Left cardiac atrium (tissue), 4 donors: ENCODE measurements at regions not wholly inside any gene's neighbourhood (a gene's known extent, or its start where the extent isn't known, plus 50 kb on each side); places are given as distances from the start of the nearest gene placed in this dataset.

Source experiments
- ATAC-seq, 2 donors: fragments of 200-7000 bp; cut with Tn5 transposase; one replicate each; pipeline ENCODE4 v1.9.1; 2020; ENCODE audit warnings: mild to moderate bottlenecking in 2 of 2, moderate library complexity in 2 of 2
- DNase-seq: peaks from one replicate; pipeline ENCODE4 v3.0.0-alpha.2; 2020
- intact Hi-C, 2 donors: fragments of 100-400 bp; cut with DNase I; formaldehyde crosslinking; loops; one replicate each; pipeline versions ENCODE4 v1.14.1 to v1.15.1; 2022 to 2023
- donor health status: DM: no; HTN: yes; CAD: no.
- donor health status: DM: no; HTN: yes; CAD: no; lungs with severe emphysema.
- donor health status: DM: yes; HTN: yes; CAD: no.
- donor health status: Dilated cardiomyopathy.

DNA sequence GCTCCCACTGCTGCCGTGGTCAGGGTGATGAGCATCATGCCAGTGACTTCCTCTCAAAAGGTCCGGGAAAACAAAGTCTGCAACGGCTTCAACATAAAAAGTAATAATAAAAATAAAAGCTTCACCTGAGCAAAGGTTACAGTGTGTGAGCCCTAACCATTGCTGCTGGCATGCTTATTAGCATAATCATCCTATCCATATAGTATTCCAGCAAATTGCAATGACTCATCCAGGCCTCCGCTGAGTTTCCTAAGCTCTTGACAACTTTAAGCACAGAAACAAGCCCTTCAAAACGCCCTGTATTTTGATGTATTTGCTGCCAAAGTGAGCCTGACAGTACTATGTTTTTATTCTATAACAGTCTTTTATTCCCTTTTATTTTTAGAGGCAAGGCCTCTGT lies 100.5 kb downstream of the AASDH start:
- intact Hi-C loops, result no loop called here
- no peak for DNase-seq
- ATAC-seq, result no peak

GRCh38 chr4:56283375-56283774 lies 103.9 kb downstream of the AASDH start:
- intact Hi-C loops, result no loop called here
- no peak for DNase-seq
- no peak for ATAC-seq

DNA sequence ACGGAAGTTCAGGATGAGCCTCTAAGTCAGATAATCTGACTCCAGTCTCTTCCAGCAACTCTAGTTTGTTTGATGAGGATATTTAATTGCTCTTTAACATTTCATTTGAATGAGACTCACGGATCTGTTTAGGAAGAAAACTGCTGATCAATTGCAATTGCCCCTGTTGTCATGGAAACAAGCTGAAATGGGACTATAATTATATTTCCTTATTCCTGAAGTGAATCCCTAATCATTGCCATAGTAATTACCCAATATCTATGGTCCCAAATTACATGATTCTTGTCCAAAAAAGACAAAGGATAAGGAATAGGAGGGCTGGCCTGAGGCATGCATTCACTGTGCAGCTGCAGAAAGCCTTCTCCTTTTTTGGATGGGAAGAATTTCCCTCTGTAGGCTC lies 105.3 kb downstream of the AASDH start:
- intact Hi-C loops, result no loop called here
- no peak for ATAC-seq
- no peak for DNase-seq

DNA sequence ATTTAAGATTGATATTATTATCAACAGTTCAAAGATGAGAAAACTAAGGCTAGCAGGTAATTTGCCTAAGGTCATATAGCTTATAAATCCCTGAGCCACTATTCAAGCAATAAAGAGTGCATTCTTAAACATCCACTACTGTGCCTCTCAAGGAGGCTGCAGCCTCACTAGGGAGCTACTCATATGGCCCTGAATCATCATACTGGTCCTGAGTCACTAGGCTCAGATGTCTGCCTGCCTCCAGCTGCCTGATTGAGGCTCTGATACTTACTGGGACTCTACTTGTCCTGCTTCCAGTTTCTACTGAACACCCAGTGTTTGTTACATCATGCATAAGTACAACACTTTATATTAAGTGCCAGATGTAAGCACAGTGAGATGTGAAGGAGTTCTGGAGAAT lies 110.7 kb downstream of the AASDH start:
- ATAC-seq (no peak), DNase-seq (no peak)
- intact Hi-C loops, result no loop called here

DNA sequence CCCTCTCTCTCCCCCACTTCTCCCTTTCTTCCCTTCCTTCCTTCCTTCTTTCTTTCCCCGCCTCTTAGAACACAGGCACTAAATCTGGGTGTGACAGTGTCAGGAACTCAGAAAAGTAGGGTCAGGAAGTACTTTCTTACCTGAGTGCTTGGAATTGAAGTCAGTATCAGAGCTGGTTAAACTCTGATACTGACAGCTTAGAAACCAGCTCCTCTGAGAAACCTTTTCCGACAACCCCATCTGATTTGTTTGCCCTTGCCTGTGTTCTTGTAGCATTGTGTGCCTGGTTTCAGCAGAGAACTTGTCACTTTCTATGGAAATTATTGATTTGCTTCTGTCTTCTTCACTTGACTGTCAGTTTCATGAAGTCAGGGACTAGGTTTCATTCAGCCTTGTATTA lies 113.9 kb downstream of the AASDH start:
- intact Hi-C loops, result no loop called here
- ATAC-seq (no peak), DNase-seq (no peak)

DNA sequence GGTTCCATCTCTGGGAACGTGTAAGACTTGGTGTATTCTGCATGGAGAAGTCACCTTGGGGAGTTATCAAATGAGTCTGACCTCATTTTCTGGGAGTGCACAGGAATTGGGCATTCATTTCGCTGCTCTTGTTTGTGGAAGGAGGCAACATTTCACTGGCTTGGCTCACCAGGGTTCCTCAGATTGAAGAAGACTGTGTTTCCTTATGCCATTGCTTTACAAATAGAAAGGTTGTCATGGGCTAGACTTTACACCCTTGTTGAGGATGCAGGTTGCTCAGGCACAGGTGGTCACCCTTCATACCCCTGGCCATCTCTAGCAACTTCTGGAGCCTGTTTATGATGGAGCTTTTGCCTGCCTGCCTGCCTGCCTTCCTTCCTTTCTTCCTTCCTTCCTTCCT lies 114.4 kb downstream of the AASDH start:
- ATAC-seq (no peak), DNase-seq (no peak)
- intact Hi-C loops, result no loop called here

DNA sequence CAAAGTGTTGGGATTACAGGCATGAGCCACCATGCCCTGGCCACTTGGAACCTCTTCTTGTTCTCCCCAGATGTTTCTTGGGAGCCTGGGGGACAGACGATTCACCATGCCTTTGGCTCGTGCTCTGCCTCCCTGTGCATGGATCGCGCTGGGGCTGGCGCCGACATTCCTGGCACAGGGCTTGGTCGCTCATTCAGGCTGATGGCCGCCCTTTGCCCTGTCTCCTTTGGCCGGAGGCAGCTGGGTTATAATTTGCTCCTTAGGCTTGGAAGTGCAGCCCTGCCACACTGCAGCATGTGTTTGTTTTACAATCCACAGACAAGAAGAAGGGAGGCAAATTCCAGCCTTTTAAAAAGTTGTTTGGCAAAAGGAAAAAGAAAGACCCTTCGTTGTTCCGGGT lies 115.3 kb downstream of the AASDH start:
- DNase-seq, result no peak
- ATAC-seq, result no peak
- intact Hi-C loops, result no loop called here

DNA sequence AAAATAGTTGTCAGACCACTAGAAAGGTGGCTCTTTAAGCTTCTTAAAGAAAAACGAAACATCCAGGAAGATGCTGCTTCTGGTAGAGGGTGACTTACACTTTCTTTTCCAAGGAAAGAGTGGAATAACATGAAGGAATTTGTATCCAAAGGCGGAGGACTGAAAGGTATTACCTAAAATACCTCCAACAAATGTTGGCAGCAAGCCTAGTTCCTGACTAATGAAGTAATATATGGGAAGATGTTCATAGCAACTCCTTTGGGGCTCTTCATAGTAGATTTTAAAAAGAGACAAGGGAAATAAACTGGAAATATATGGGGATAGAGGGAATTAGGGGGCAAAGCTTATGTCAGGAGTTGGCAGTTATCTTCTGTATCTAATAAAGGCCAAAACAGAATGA lies 116.2 kb downstream of the AASDH start:
- no peak for DNase-seq
- peak in 1 of 2 donors; percentile 34 for ATAC-seq
- intact Hi-C loops, result no loop called here

GRCh38 chr4:56267558-56267957 lies 119.7 kb downstream of the AASDH start:
- DNase-seq, result no peak
- intact Hi-C loops, result no loop called here
- ATAC-seq, result no peak

DNA sequence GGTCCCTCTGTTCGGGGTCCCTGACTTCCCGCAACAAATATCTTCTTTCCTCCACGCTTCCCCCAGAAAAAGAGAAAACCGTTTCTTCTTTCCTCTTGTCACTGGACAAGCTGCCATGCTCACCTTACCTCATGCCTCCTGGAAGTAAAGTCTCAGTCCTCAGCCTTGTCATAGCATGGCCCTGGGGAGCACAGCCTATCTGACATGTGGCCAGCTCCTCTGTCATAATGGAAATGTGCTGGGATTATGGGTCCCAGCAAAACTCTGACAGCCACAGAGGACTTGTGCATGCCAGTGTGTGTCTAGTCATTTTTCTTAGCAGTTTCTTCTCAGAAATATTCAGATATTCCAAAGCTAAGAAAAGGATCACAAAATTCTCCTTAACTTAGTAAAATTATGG lies 122.4 kb downstream of the AASDH start:
- intact Hi-C loops, result no loop called here
- ATAC-seq (no peak), DNase-seq (no peak)

DNA sequence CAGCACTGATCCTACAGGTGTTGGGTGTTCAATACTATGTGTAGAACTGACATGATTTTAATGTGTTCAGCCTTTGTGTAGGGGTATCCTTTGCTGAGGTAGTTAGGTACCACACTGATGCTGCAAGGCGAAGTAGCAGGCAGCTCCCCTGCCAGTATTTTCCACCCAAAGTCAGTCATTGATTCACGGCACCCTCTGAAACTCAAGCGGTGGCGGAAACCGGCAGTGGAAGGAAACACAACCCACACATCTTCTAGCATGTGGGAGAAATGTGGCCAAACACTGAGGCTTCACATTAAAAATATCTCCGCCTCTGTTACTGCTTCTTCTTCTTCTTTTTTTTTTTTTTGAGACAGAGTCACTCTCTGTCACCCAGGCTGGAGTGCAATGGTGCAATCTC lies 126.3 kb downstream of the AASDH start:
- ATAC-seq, result no peak
- intact Hi-C loops, result no loop called here

GRCh38 chr4:56260320-56260719 lies 127.0 kb downstream of the AASDH start:
- intact Hi-C loops, result no loop called here
- no peak for DNase-seq
- no peak for ATAC-seq

More for the DNA sequence above, 126.3 kb downstream of the AASDH start:
- DNase-seq, result no peak

GRCh38 chr4:56259655-56260054 lies 127.6 kb downstream of the AASDH start:
- intact Hi-C loops, result no loop called here

DNA sequence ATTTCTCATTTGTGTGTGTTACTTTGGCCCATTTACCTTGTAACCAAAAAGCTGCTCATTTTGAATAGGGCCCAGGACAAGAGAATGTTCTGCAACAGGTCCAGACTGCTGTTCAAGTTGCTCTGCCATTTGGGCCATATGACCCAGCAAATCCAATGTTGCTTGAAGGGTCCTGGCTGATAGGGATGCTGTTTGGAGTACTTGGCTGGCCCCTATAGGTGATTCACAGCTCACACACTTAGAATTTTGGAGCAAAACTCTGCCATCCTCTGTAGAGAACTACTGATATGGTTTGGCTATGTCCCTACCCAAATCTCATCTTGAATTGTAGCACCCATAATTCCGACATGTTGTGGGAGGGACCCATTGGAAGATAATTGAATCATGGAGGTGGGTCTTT lies 131.5 kb downstream of the AASDH start:
- DNase-seq (no peak), ATAC-seq (no peak)
- intact Hi-C loops, result no loop called here

More at GRCh38 chr4:56259655-56260054, 127.6 kb downstream of the AASDH start:
- DNase-seq (no peak), ATAC-seq (no peak)

GRCh38 chr4:56253666-56254305 lies 133.5 kb downstream of the AASDH start:
- DNase-seq (no peak), ATAC-seq (no peak)
- intact Hi-C loops, result no loop called here

GRCh38 chr4:56252561-56253152 lies 134.6 kb downstream of the AASDH start:
- intact Hi-C loops, result no loop called here
- ATAC-seq (no peak), DNase-seq (no peak)

DNA sequence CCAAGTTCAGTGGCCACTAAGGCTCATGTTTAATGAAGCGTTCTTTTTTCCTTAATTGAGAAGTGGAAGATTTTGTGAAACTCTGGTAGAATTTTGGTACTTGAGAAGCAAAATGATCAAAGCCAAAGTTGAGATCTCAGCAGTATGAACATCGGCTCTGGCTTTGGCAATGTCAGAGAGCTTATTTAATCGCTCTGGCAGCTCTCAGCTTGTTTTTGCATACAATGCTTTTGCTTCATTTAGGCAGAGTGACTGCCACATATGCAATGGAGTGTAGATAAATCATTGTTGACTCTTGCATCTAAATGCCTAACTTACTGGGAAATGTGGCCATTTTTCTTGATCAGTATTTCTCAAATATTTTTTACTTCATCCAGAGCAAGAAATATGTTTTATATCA lies 135.7 kb downstream of the AASDH start:
- ATAC-seq, result no peak

DNA sequence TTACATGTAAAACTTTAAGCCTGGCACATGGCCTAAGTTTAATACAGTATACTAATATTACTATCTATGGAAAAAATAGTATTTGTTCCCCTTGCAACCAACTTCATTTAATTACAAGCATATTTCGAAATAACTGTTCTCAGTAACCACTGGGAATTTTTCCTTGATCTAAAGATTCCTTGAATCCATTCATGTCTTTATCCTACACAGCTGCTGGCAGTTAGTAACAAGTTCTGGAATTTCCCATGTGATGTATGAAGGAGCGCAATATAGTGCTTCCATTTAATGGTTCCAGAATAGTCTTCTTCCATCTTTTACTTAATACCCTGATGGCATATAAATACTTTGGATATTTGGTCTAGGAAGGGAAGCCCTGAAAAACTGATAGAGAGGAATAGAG lies 136.5 kb downstream of the AASDH start:
- no peak for ATAC-seq
- intact Hi-C loops, result no loop called here

More for the DNA sequence above, 135.7 kb downstream of the AASDH start:
- DNase-seq, result no peak
- intact Hi-C loops, result no loop called here

GRCh38 chr4:56247646-56248045 lies 139.6 kb downstream of the AASDH start:
- DNase-seq (no peak), ATAC-seq (no peak)
- intact Hi-C loops, result no loop called here

More for the DNA sequence above, 136.5 kb downstream of the AASDH start:
- DNase-seq, result no peak

GRCh38 chr4:56246233-56246610 lies 141.1 kb downstream of the AASDH start:
- intact Hi-C loops, result no loop called here
- no peak for DNase-seq

DNA sequence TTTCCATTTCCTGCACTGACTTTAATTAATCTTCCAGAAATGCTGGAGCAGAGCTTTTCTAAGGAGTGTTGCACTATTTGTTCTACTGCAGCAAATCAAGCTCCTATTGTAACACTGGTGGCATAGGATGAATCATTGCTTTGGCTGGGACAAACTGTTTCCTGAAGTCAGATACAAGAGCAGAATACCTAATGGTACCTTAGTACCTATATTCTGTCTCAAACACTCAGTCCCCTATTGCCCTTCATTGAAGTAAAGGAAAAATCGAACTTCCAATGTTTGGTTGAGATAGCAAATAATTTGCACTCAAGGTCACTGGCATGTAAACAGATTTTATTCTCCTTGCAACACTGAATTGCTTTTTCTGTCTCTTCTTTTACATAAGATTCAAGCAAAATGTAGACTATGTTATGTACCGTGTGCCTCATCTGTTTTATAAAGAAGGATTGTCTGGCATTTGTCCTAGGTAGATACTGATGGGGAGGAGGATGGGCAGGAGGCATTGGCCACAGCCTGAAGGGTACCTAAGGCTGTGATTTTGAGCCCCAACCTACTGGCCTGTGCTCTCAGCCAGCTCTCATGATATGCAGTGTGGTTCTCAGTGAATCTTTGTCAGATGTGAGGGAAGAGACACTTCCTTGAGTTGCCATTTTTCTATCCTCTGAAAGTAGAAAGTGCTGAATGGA lies 141.6 kb downstream of the AASDH start:
- ATAC-seq (no peak), DNase-seq (no peak)
- intact Hi-C loops, result no loop called here

More at GRCh38 chr4:56246233-56246610, 141.1 kb downstream of the AASDH start:
- no peak for ATAC-seq
